SK-N-SH treated with all-trans-retinoic acid at 6 μM for 48 hours (cell line): ENCODE measurements at regions not wholly inside any gene's neighbourhood (a gene's known extent, or its start where the extent isn't known, plus 50 kb on each side); places are given as distances from the start of the nearest gene placed in this dataset.

ENCODE experiments used
- ATAC-seq: fragments of 200-7000 bp; cut with Tn5 transposase; 3 replicates; pipeline ENCODE4 v1.9.1; 2020; ENCODE audit warnings: mild to moderate bottlenecking, moderate library complexity
- ARNTL ChIP-seq: fragments of 450-650 bp; formaldehyde crosslinking; IDR thresholded peaks from 2 replicates; pipeline ENCODE4 v1.5.0; 2020; ENCODE audit warnings: low read depth, mild to moderate bottlenecking, moderate library complexity, borderline replicate concordance
- BACH2 ChIP-seq: fragments of 250-450 bp; sonication (Bioruptor Pico); IDR thresholded peaks from 2 replicates; pipeline ENCODE4 v1.9.0; 2021; ENCODE audit warnings: mild to moderate bottlenecking, borderline replicate concordance
- CREB5 ChIP-seq: fragments of 250-450 bp; sonication (Bioruptor Pico); IDR thresholded peaks from 2 replicates; pipeline ENCODE4 v1.5.1; 2020; ENCODE audit warnings: low read depth, mild to moderate bottlenecking, moderate library complexity
- CSRNP3 ChIP-seq: fragments of 250-450 bp; sonication (Bioruptor Pico); IDR thresholded peaks from 2 replicates; pipeline ENCODE4 v1.5.1; 2021; ENCODE audit warnings: mild to moderate bottlenecking, moderate library complexity
- ESRRG ChIP-seq: fragments of 250-450 bp; sonication (Bioruptor Pico); IDR thresholded peaks from 2 replicates; pipeline ENCODE4 v1.6.1; 2021; ENCODE audit warnings: mild to moderate bottlenecking
- GLIS3 ChIP-seq: fragments of 250-450 bp; sonication (Bioruptor Pico); IDR thresholded peaks from 2 replicates; pipeline ENCODE4 v1.5.0; 2020; ENCODE audit warnings: mild to moderate bottlenecking, moderate library complexity
- ISL1 ChIP-seq: fragments of 250-450 bp; sonication (Bioruptor Pico); IDR thresholded peaks from 2 replicates; pipeline ENCODE4 v2.1.2; 2022; ENCODE audit warnings: mild to moderate bottlenecking, moderate library complexity
- OSR1 ChIP-seq: fragments of 250-450 bp; sonication (Bioruptor Pico); IDR thresholded peaks from 2 replicates; pipeline ENCODE4 v1.8.0; 2022; ENCODE audit warnings: moderate library complexity, mild to moderate bottlenecking, inconsistent platforms
- PATZ1 ChIP-seq: fragments of 250-450 bp; sonication (Bioruptor Pico); IDR thresholded peaks from 2 replicates; pipeline ENCODE4 v1.8.0; 2020; ENCODE audit warnings: mild to moderate bottlenecking, moderate library complexity, borderline replicate concordance
- POU6F1 ChIP-seq: fragments of 250-450 bp; sonication (Bioruptor Pico); IDR thresholded peaks from 2 replicates; pipeline ENCODE4 v1.8.0; 2021; ENCODE audit warnings: low read depth, mild to moderate bottlenecking, moderate library complexity, borderline replicate concordance
- PPARA ChIP-seq: fragments of 250-450 bp; sonication (Bioruptor Pico); IDR thresholded peaks from 2 replicates; pipeline ENCODE4 v1.5.0; 2020; ENCODE audit warnings: mild to moderate bottlenecking, borderline replicate concordance
- RARB ChIP-seq: fragments of 250-450 bp; sonication (Bioruptor Pico); IDR thresholded peaks from 2 replicates; pipeline ENCODE4 v1.8.0; 2021; ENCODE audit warnings: mild to moderate bottlenecking, moderate library complexity
- SNAI2 ChIP-seq: fragments of 250-450 bp; sonication (Bioruptor Pico); IDR thresholded peaks from 2 replicates; pipeline ENCODE4 v1.5.0; 2020; ENCODE audit warnings: mild to moderate bottlenecking, moderate library complexity
- TCF4 ChIP-seq: fragments of 250-450 bp; sonication (Bioruptor Pico); IDR thresholded peaks from 2 replicates; pipeline ENCODE4 v1.8.0; 2021; ENCODE audit warnings: mild to moderate bottlenecking, moderate library complexity, borderline replicate concordance
- TOX ChIP-seq: fragments of 250-450 bp; sonication (Bioruptor Pico); IDR thresholded peaks from 2 replicates; pipeline ENCODE4 v1.8.0; 2021; ENCODE audit warnings: mild to moderate bottlenecking, moderate library complexity, borderline replicate concordance
- TSHZ2 ChIP-seq: fragments of 250-450 bp; sonication (Bioruptor Pico); IDR thresholded peaks from 2 replicates; pipeline ENCODE4 v1.5.0; 2020; ENCODE audit warnings: mild to moderate bottlenecking, moderate library complexity
- ZC3H10 ChIP-seq: fragments of 250-450 bp; sonication (Bioruptor Pico); IDR thresholded peaks from 2 replicates; pipeline ENCODE4 v1.5.1; 2021; ENCODE audit warnings: mild to moderate bottlenecking, moderate library complexity
- ZFP3 ChIP-seq: fragments of 250-450 bp; sonication (Bioruptor Pico); IDR thresholded peaks from 2 replicates; pipeline ENCODE4 v1.5.0; 2020; ENCODE audit warnings: mild to moderate bottlenecking, moderate library complexity
- ZFP30 ChIP-seq: fragments of 450-650 bp; formaldehyde crosslinking; IDR thresholded peaks from 2 replicates; pipeline ENCODE4 v1.5.0; 2022; ENCODE audit warnings: mild to moderate bottlenecking, moderate library complexity
- ZNF565 ChIP-seq: fragments of 450-650 bp; formaldehyde crosslinking; conservative IDR thresholded peaks from 2 replicates; pipeline ENCODE4 v1.5.0; 2020; ENCODE audit warnings: low read depth, mild to moderate bottlenecking, moderate library complexity
- ZNF70 ChIP-seq: fragments of 450-650 bp; formaldehyde crosslinking; IDR thresholded peaks from 2 replicates; pipeline ENCODE4 v1.5.0; 2020; ENCODE audit warnings: mild to moderate bottlenecking, moderate library complexity
- ZNF8 ChIP-seq: fragments of 450-650 bp; formaldehyde crosslinking; IDR thresholded peaks from 2 replicates; pipeline ENCODE4 v1.5.0; 2020; ENCODE audit warnings: mild to moderate bottlenecking, moderate library complexity

- TF ChIP-seq ESRRG (CRISPR knock-in tag) (no peak), ZC3H10 (CRISPR knock-in tag) (no peak), SNAI2 (CRISPR knock-in tag) (no peak), ISL1 (CRISPR knock-in tag) (no peak), CSRNP3 (CRISPR knock-in tag) (no peak), TOX (no peak), RARB (no peak), ARNTL (no peak), TSHZ2 (no peak), ZNF565 (no peak), GLIS3 (CRISPR knock-in tag) (no peak), OSR1 (CRISPR knock-in tag) (no peak), PPARA (CRISPR knock-in tag) (no peak), POU6F1 (CRISPR knock-in tag) (no peak), BACH2 (CRISPR knock-in tag) (no peak), ZNF8 (CRISPR knock-in tag) (no peak), CREB5 (CRISPR knock-in tag) (no peak), ZFP3 (CRISPR knock-in tag) (no peak), PATZ1 (CRISPR knock-in tag) (no peak)
- ATAC-seq = no peak
Measured at GRCh38 chr3:153973722-153974265, 147.4 kb upstream of the ARHGEF26 start.

GRCh38 chr3:153974614-153975013 lies 146.6 kb upstream of the ARHGEF26 start:
- TF ChIP-seq ZNF70 (CRISPR knock-in tag) = no peak
- no peak for TF ChIP-seq TSHZ2
- TF ChIP-seq GLIS3 (CRISPR knock-in tag) = no peak
- TF ChIP-seq TOX = no peak
- no peak for TF ChIP-seq OSR1 (CRISPR knock-in tag)
- no peak for TF ChIP-seq POU6F1 (CRISPR knock-in tag)
- TF ChIP-seq ARNTL = no peak
- no peak for TF ChIP-seq TCF4 (CRISPR knock-in tag)
- TF ChIP-seq PATZ1 (CRISPR knock-in tag) = no peak
- no peak for TF ChIP-seq RARB
- no peak for TF ChIP-seq ESRRG (CRISPR knock-in tag)
- TF ChIP-seq ZNF8 (CRISPR knock-in tag) = no peak
- no peak for TF ChIP-seq ZFP30 (CRISPR knock-in tag)
- ATAC-seq = no peak
